ENCODE measurements at regions not wholly inside any gene's neighbourhood (a gene's known extent, or its start where the extent isn't known, plus 50 kb on each side); places are given as distances from the start of the nearest gene placed in this dataset.

DNA sequence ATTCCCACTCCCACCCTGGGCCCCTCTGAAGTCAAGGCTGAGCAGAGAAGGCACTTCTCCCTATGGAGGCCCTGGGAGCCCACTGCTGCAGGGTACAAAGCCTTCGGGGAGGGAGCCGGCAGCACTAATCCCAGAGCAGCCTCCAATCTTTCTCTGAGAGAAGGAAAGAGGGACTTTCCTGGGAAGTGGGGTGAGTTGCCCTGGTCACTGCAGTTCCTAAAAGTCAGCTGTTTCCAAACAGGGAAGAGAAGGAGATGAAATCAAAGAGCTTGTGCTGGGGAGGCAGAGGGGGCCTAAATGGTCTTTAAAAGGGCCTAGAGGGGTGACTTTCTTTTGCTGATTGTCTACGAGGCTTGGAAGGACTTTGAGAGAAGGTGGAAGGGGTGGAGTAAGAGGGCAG, 264.7 kb downstream of the TNS1 start:
- no peak for DNase-seq
- H3K9me3 ChIP-seq (replicated peaks; ENCODE audit: control insufficient read depth, low read depth, low read length) = no peaks in the 10 kb centered on the region
- H3K4me3 ChIP-seq (ENCODE audit: low read length) = no peak overlapping the region
- H3K36me3 ChIP-seq (ENCODE audit: control insufficient read depth, insufficient read depth, low read length) = peaks cover 7% of the 10 kb centered on the region
- WGBS (ENCODE audit: insufficient coverage) = 100% methylated on average over 1 of the region's 3 CpGs
- no peak overlapping the region for H3K27ac ChIP-seq (ENCODE audit: low read length)
- no peaks in the 10 kb centered on the region for H3K27me3 ChIP-seq (ENCODE audit: control insufficient read depth, insufficient read depth, low read length)
- peaks cover 68% of the 10 kb centered on the region for H3K4me1 ChIP-seq (ENCODE audit: control insufficient read depth, insufficient read depth, low read length)

DNA sequence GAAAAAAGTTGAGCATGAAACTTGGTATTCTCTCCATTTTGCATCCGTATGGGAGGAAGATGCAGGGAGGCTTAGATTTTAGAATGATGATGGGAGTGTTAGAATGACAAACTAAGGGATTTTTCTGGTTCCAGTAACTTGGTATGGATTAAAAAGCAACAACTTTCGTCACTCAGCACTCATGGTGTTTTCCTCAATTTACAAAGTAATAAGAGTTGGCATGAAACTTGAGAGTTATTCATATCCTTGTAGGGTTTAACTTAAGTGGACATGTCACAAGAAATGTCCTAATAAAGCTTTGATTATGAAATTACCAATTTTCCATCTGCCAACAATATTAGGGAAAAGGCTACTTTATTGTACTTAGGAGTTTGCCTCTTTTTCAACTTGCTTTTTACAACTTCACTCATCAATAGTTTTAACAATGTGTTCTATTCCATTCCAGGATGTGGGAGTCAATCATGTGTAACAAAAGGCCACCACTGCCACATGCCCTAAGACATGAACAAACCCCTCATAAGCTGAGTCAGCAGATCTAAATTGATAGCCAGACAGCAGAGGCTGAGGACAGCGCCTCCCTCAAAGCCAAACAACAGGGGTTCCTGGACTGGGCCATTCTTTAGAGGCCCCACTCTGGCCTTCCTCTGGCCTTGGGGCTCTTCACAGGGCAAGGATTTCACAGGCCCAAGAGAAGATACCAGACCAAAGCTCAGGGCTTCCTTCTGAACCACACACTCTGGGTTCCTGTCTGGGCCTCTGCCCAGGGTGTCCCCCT, 265.8 kb downstream of the TNS1 start:
- Histone ChIP-seq H3K27ac (ENCODE audit: low read length) (no peak overlapping the region), H3K4me3 (ENCODE audit: low read length) (no peak overlapping the region), H3K27me3 (ENCODE audit: control insufficient read depth, insufficient read depth, low read length) (no peaks in the 10 kb centered on the region), H3K4me1 (ENCODE audit: control insufficient read depth, insufficient read depth, low read length) (peaks cover 70% of the 10 kb centered on the region), H3K9me3 (replicated peaks; ENCODE audit: control insufficient read depth, low read depth, low read length) (no peaks in the 10 kb centered on the region), H3K36me3 (ENCODE audit: control insufficient read depth, insufficient read depth, low read length) (peaks cover 7% of the 10 kb centered on the region)
- 83% methylated on average over 1 of the region's 3 CpGs for WGBS (ENCODE audit: insufficient coverage)
- no peak for DNase-seq

GRCh38 chr2:217735899-217736298, 266.9 kb downstream of the TNS1 start:
- Histone ChIP-seq H3K4me1 (ENCODE audit: control insufficient read depth, insufficient read depth, low read length) (peaks cover 70% of the 10 kb centered on the region), H3K27ac (ENCODE audit: low read length) (no peak overlapping the region), H3K27me3 (ENCODE audit: control insufficient read depth, insufficient read depth, low read length) (no peaks in the 10 kb centered on the region), H3K36me3 (ENCODE audit: control insufficient read depth, insufficient read depth, low read length) (peaks cover 7% of the 10 kb centered on the region), H3K4me3 (ENCODE audit: low read length) (no peak overlapping the region), H3K9me3 (replicated peaks; ENCODE audit: control insufficient read depth, low read depth, low read length) (no peaks in the 10 kb centered on the region)
- 20% methylated on average over 1 of the region's 3 CpGs for WGBS (ENCODE audit: insufficient coverage)
- no peak for DNase-seq

DNA sequence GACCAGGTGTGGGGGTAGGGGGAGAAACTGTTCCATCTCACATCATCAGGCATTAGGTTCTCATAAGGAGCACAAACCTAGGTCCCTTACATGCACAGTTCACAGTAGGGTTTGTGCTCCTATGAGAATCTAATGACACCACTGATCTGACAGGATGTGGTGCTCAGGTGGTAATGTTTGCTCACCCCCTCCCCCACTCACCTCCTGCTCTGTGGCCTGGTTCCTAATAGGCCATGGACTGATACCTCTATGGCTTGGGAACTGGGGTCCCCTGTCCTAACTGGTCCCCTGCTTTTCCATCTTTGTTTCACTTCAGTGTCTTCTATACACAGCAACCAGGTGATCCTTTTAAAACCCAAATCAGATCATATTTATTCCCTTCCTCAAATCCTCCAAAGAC, 267.8 kb downstream of the TNS1 start:
- Histone ChIP-seq H3K27ac (ENCODE audit: low read length) (no peak overlapping the region), H3K4me3 (ENCODE audit: low read length) (no peak overlapping the region), H3K27me3 (ENCODE audit: control insufficient read depth, insufficient read depth, low read length) (no peaks in the 10 kb centered on the region), H3K9me3 (replicated peaks; ENCODE audit: control insufficient read depth, low read depth, low read length) (no peaks in the 10 kb centered on the region), H3K36me3 (ENCODE audit: control insufficient read depth, insufficient read depth, low read length) (peaks cover 7% of the 10 kb centered on the region), H3K4me1 (ENCODE audit: control insufficient read depth, insufficient read depth, low read length) (peaks cover 65% of the 10 kb centered on the region)
- DNase-seq = no peak

GRCh38 chr2:217733461-217733860, 269.3 kb downstream of the TNS1 start:
- H3K4me1 ChIP-seq (ENCODE audit: control insufficient read depth, insufficient read depth, low read length) = peaks cover 60% of the 10 kb centered on the region
- no peaks in the 10 kb centered on the region for H3K27me3 ChIP-seq (ENCODE audit: control insufficient read depth, insufficient read depth, low read length)
- WGBS (ENCODE audit: insufficient coverage) = no CpG with 5 or more reads among the region's 3 CpGs
- peaks cover 5% of the 10 kb centered on the region for H3K36me3 ChIP-seq (ENCODE audit: control insufficient read depth, insufficient read depth, low read length)
- H3K4me3 ChIP-seq (ENCODE audit: low read length) = no peak overlapping the region
- H3K9me3 ChIP-seq (replicated peaks; ENCODE audit: control insufficient read depth, low read depth, low read length) = no peaks in the 10 kb centered on the region
- no peak for DNase-seq
- H3K27ac ChIP-seq (ENCODE audit: low read length) = peak overlapping the region; percentile 83

DNA sequence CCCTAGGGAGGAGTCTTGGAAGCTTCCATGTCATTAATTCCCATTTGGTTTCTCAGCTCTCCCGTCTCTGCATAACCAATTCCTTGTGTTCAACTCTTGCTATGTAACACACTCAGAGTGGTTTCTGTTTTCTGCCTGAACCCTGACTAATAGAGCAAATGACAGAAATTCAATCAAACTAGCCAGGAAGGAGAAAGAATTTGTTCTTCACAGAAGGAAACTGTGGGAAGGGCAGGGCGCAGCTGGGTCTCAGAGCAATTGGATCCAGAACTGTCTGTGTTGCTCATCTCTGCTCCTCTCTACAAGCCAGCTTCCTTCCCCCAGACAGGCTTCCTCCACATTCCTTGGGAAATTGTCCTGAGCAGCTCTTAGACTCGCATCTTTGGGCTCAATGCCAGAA, 269.8 kb downstream of the TNS1 start:
- Histone ChIP-seq H3K27ac (ENCODE audit: low read length) (peak overlapping the region; percentile 83), H3K4me1 (ENCODE audit: control insufficient read depth, insufficient read depth, low read length) (peaks cover 55% of the 10 kb centered on the region), H3K36me3 (ENCODE audit: control insufficient read depth, insufficient read depth, low read length) (peaks cover 1% of the 10 kb centered on the region), H3K4me3 (ENCODE audit: low read length) (no peak overlapping the region), H3K9me3 (replicated peaks; ENCODE audit: control insufficient read depth, low read depth, low read length) (no peaks in the 10 kb centered on the region), H3K27me3 (ENCODE audit: control insufficient read depth, insufficient read depth, low read length) (no peaks in the 10 kb centered on the region)
- 8% methylated on average over 2 of the region's 3 CpGs for WGBS (ENCODE audit: insufficient coverage)
- peak; percentile 90 for DNase-seq

- no peaks in the 10 kb centered on the region for H3K27me3 ChIP-seq (ENCODE audit: control insufficient read depth, insufficient read depth, low read length)
- peaks cover 50% of the 10 kb centered on the region for H3K4me1 ChIP-seq (ENCODE audit: control insufficient read depth, insufficient read depth, low read length)
- no peaks in the 10 kb centered on the region for H3K9me3 ChIP-seq (replicated peaks; ENCODE audit: control insufficient read depth, low read depth, low read length)
- H3K36me3 ChIP-seq (ENCODE audit: control insufficient read depth, insufficient read depth, low read length) = no peaks in the 10 kb centered on the region
- WGBS (ENCODE audit: insufficient coverage) = 75% methylated on average over 1 of the region's 2 CpGs
- H3K4me3 ChIP-seq (ENCODE audit: low read length) = no peak overlapping the region
- no peak for DNase-seq
- H3K27ac ChIP-seq (ENCODE audit: low read length) = peak overlapping the region; percentile 23
These were observed 271.0 kb downstream of the TNS1 start for GRCh38 chr2:217731805-217732204.

DNA sequence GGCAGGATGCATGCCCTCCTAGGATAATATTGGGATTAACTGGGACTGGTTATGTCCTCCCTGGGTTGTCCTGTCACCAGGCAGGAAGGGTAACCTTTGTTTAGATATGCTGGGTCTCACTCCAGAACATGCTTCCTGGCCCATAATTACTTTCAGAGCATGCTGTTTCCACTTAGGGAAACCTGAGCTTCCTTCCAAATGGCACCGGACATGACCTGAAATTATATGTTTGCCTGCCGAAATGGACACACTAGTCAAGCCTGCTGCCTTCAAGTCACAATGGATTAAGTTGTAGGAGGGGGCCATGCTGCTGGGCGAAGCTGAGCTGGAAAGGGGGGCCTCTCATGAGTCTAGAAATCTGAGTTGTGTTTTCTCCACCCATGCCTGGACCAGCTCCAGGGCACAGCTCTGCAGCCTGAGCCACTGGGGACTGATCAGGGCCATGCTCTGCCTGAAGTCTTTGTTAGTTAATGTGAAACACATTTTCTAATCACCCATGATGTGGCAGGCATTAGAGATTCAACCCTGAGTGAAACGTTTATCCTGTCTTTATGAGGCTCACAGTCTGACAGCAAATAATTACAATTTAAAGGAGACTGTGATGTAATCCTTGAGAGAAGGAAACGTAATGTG, 273.3 kb downstream of the TNS1 start:
- Histone ChIP-seq H3K27ac (ENCODE audit: low read length) (peak overlapping the region; percentile 66), H3K4me3 (ENCODE audit: low read length) (no peak overlapping the region), H3K4me1 (ENCODE audit: control insufficient read depth, insufficient read depth, low read length) (peaks cover 51% of the 10 kb centered on the region), H3K9me3 (replicated peaks; ENCODE audit: control insufficient read depth, low read depth, low read length) (no peaks in the 10 kb centered on the region), H3K27me3 (ENCODE audit: control insufficient read depth, insufficient read depth, low read length) (no peaks in the 10 kb centered on the region), H3K36me3 (ENCODE audit: control insufficient read depth, insufficient read depth, low read length) (no peaks in the 10 kb centered on the region)
- DNase-seq = peak; percentile 93
- 10% methylated on average over 2 of the region's 5 CpGs for WGBS (ENCODE audit: insufficient coverage)

- H3K4me3 ChIP-seq (ENCODE audit: low read length) = no peak overlapping the region
- H3K36me3 ChIP-seq (ENCODE audit: control insufficient read depth, insufficient read depth, low read length) = no peaks in the 10 kb centered on the region
- DNase-seq = no peak
- H3K9me3 ChIP-seq (replicated peaks; ENCODE audit: control insufficient read depth, low read depth, low read length) = no peaks in the 10 kb centered on the region
- peaks cover 44% of the 10 kb centered on the region for H3K4me1 ChIP-seq (ENCODE audit: control insufficient read depth, insufficient read depth, low read length)
- no CpG with 5 or more reads among the region's 7 CpGs for WGBS (ENCODE audit: insufficient coverage)
- no peaks in the 10 kb centered on the region for H3K27me3 ChIP-seq (ENCODE audit: control insufficient read depth, insufficient read depth, low read length)
- no peak overlapping the region for H3K27ac ChIP-seq (ENCODE audit: low read length)
These were observed 275.0 kb downstream of the TNS1 start for GRCh38 chr2:217727801-217728200.

GRCh38 chr2:217725409-217725808, 277.4 kb downstream of the TNS1 start:
- Histone ChIP-seq H3K27ac (ENCODE audit: low read length) (no peak overlapping the region), H3K4me1 (ENCODE audit: control insufficient read depth, insufficient read depth, low read length) (peaks cover 28% of the 10 kb centered on the region), H3K9me3 (replicated peaks; ENCODE audit: control insufficient read depth, low read depth, low read length) (peaks cover 2% of the 10 kb centered on the region), H3K27me3 (ENCODE audit: control insufficient read depth, insufficient read depth, low read length) (no peaks in the 10 kb centered on the region), H3K36me3 (ENCODE audit: control insufficient read depth, insufficient read depth, low read length) (no peaks in the 10 kb centered on the region), H3K4me3 (ENCODE audit: low read length) (no peak overlapping the region)
- no peak for DNase-seq
- 88% methylated on average over 3 of the region's 4 CpGs for WGBS (ENCODE audit: insufficient coverage)

Measured in muscle of leg (tissue), 3 donors.